Stimulated activated naive CD8-positive, alpha-beta T cell treated with anti-CD3 and anti-CD28 coated beads, Interleukin-15, amount 100 ng/mL, for 72 hours (primary cell): ENCODE measurements at regions not wholly inside any gene's neighbourhood (a gene's known extent, or its start where the extent isn't known, plus 50 kb on each side); places are given as distances from the start of the nearest gene placed in this dataset.

ENCODE experiments used
- ATAC-seq: fragments of 150-1000 bp; cut with Tn5 transposase; 2 replicates; pipeline ENCODE4 v1.10.0; 2021; ENCODE audit warnings: mild to moderate bottlenecking, moderate library complexity
- DNase-seq, 2 donors: peaks; one replicate each; pipeline ENCODE4 v3.0.0; 2021 to 2022
- H3K27ac Mint-ChIP-seq, 2 donors: one replicate each; pipeline ENCODE4 v1.8.0; 2022; ENCODE audit warnings: mild to moderate bottlenecking in 2 of 2, mixed read lengths in 2 of 2, moderate library complexity in 2 of 2
- H3K27me3 Mint-ChIP-seq: one replicate; pipeline ENCODE4 v1.8.0; 2022; ENCODE audit warnings: mixed read lengths
- H3K4me1 Mint-ChIP-seq: one replicate; pipeline ENCODE4 v1.8.0; 2022; ENCODE audit warnings: mild to moderate bottlenecking, mixed read lengths
- H3K4me3 Mint-ChIP-seq, 2 donors: one replicate each; pipeline ENCODE4 v1.8.0; 2022; ENCODE audit warnings: mild to moderate bottlenecking in 2 of 2, mixed read lengths in 2 of 2, moderate library complexity in 1 of 2
- H3K9me3 Mint-ChIP-seq, 2 donors: one replicate each; pipeline ENCODE4 v1.8.0; 2022; ENCODE audit warnings: mixed read lengths in 2 of 2

- Mint-ChIP-seq H3K27me3 (peaks cover 8% of the 10 kb centered on the region), H3K4me1 (peaks cover 5% of the 10 kb centered on the region), H3K9me3 (no peaks in the 10 kb centered on the region), H3K27ac (no peak overlapping the region), H3K4me3 (no peak overlapping the region)
- ATAC-seq = no peak
- DNase-seq = no peak
Measured at GRCh38 chr4:159432436-159432835, 329.6 kb downstream of the RAPGEF2 start.

DNA sequence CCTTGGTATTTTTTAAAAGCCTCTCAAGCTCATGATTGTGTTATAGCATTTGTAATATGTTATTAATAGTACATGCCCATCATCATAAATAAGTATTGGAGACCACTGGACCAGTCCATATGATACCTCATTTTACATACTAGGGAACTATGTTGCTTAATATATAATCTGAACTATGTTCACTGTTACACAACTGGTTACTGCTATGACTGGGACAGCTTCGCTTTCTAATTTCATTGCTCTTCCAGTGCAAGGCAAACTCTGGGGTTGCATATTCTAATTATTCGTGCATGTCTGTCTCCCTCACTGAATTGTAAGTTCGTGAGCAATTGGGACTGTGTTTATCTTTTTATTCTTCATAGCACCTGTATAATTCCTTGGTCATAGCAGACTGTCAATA lies 330.5 kb downstream of the RAPGEF2 start:
- peaks cover 5% of the 10 kb centered on the region for H3K4me1 Mint-ChIP-seq
- H3K27me3 Mint-ChIP-seq = peaks cover 8% of the 10 kb centered on the region
- H3K9me3 Mint-ChIP-seq = no peaks in the 10 kb centered on the region
- no peak overlapping the region for H3K4me3 Mint-ChIP-seq
- no peak for DNase-seq
- no peak for ATAC-seq
- peak overlapping the region in 1 of 2 donors; percentile 30 for H3K27ac Mint-ChIP-seq

DNA sequence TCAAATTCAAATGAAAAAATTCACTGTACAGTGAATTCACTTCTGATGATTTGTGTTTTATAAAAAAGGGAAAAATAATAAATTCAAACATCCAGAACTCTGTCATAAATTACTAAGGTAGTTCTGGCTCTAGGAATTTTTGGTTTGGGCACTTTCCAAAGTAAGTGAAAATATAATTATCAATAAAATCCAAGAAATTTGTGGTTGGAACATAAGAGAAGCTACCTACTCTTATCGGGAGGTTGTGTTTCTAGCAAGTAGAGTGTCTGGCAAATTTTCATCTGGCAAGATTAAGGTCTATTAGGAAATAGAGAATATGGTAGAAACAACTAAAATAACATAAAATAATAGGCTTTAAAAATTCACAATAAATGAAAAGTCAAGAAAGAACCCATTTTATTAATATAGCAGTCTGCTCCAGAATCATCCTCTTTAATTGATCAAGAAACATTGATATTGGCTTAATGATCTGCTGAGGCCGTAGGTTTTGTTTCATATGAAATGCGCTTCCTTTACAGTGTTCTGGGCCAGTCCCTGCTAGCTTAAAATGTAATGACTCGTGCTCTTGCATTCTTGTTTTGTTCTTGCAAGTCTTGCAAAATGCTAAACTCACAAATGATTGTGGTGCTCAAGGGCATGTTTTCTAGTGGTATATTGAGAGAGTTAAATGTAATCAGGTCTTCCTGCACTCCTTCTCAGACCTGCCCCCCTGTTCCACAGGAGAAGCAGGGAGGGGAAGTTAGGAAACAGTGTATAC lies 331.4 kb downstream of the RAPGEF2 start:
- DNase-seq (no peak), ATAC-seq (no peak)
- H3K27me3 Mint-ChIP-seq = peaks cover 8% of the 10 kb centered on the region
- no peak overlapping the region for H3K4me3 Mint-ChIP-seq
- no peak overlapping the region for H3K27ac Mint-ChIP-seq
- H3K4me1 Mint-ChIP-seq = peaks cover 5% of the 10 kb centered on the region
- H3K9me3 Mint-ChIP-seq = no peaks in the 10 kb centered on the region

DNA sequence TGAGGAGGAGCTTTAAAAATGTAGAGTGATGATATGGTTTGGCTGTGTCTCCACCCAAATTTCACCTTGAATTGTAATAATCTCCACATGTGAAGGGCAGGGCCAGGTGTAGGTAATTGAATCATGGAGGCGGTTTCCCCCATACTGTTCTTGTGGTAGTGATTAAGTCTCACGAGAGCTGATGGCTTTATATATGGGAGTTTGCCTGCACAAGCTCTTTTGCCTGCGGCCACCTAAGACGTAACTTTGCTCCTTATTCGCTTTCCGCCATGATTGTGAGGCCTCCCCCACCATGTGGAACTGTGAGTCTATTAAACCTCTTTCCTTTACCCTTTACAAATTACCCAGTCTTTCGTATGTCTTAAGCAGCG lies 332.0 kb downstream of the RAPGEF2 start:
- no peak overlapping the region for H3K27ac Mint-ChIP-seq
- no peak overlapping the region for H3K4me3 Mint-ChIP-seq
- peaks cover 5% of the 10 kb centered on the region for H3K4me1 Mint-ChIP-seq
- DNase-seq (no peak), ATAC-seq (no peak)
- H3K9me3 Mint-ChIP-seq = no peaks in the 10 kb centered on the region
- H3K27me3 Mint-ChIP-seq = peaks cover 8% of the 10 kb centered on the region

GRCh38 chr4:159435561-159436023 lies 332.7 kb downstream of the RAPGEF2 start:
- no peaks in the 10 kb centered on the region for H3K9me3 Mint-ChIP-seq
- no peak overlapping the region for H3K27ac Mint-ChIP-seq
- peaks cover 5% of the 10 kb centered on the region for H3K4me1 Mint-ChIP-seq
- DNase-seq (no peak), ATAC-seq (no peak)
- no peak overlapping the region for H3K4me3 Mint-ChIP-seq
- H3K27me3 Mint-ChIP-seq = peaks cover 8% of the 10 kb centered on the region

- Mint-ChIP-seq H3K27me3 (peaks cover 15% of the 10 kb centered on the region), H3K4me1 (peaks cover 5% of the 10 kb centered on the region), H3K4me3 (no peak overlapping the region), H3K9me3 (no peaks in the 10 kb centered on the region), H3K27ac (no peak overlapping the region)
- ATAC-seq (no peak), DNase-seq (no peak)
Measured at GRCh38 chr4:159443975-159444374, 341.1 kb downstream of the RAPGEF2 start.

- Mint-ChIP-seq H3K4me1 (peaks cover 5% of the 10 kb centered on the region), H3K27ac (no peak overlapping the region), H3K27me3 (peaks cover 15% of the 10 kb centered on the region), H3K4me3 (no peak overlapping the region), H3K9me3 (no peaks in the 10 kb centered on the region)
- no peak for ATAC-seq
- no peak for DNase-seq
Measured at GRCh38 chr4:159444678-159445077, 341.8 kb downstream of the RAPGEF2 start.

DNA sequence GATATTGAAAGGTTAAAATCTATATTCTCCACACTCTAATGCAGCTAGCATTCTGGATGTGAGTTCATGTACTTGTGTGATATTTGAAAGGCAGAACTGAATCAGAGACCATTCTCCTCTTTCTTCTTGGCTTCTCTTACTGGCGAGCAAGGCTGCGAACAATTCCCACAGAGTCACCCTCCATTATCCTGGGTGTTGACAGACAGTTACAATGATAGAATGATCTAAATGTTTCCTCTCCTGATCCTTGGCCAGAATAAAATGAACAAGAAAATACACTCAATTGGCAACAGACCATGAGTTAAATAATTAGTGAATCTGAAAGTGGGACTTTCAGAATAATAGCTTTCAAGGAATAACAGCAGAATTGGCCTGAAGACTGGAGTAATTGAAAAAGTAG lies 342.8 kb downstream of the RAPGEF2 start:
- H3K4me1 Mint-ChIP-seq = peaks cover 5% of the 10 kb centered on the region

DNA sequence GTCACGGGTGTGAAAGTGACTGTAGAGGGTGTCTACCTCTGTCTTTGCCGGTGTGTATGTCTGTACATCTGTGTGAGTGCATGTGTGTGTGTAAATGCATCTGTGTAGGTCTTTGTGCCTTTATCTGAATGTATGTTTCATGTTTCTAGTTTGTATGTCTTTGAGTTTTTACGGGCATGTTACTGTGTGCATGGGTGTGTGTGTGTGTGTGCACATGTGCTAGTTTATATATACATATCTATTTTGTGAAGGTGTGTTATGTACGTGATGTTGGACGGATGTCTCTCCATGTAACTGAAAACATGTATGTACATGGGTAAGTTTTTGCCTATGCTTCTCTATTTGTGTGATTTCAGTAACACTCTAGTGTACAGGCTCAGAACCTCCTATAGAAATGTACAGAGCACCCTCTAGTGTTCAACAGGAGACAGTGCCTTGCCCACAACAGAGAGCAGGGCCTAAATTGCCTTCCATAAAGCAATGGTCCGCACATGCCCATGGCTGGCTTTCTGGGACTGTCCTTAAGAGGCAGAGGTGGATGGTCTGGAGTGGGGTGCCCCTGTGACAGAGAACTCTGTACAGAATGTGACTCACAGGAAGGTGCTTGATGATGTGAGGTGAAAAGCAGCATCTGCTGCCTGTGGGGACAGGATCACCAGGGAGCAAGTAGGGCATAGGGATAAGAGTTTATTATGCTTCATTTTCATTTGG lies 343.5 kb downstream of the RAPGEF2 start:
- no peak overlapping the region for H3K27ac Mint-ChIP-seq
- peak; percentile 94 for ATAC-seq

More for the DNA sequence above, 342.8 kb downstream of the RAPGEF2 start:
- Mint-ChIP-seq H3K9me3 (no peaks in the 10 kb centered on the region), H3K27me3 (peaks cover 15% of the 10 kb centered on the region), H3K27ac (no peak overlapping the region), H3K4me3 (no peak overlapping the region)
- DNase-seq = no peak
- no peak for ATAC-seq

DNA sequence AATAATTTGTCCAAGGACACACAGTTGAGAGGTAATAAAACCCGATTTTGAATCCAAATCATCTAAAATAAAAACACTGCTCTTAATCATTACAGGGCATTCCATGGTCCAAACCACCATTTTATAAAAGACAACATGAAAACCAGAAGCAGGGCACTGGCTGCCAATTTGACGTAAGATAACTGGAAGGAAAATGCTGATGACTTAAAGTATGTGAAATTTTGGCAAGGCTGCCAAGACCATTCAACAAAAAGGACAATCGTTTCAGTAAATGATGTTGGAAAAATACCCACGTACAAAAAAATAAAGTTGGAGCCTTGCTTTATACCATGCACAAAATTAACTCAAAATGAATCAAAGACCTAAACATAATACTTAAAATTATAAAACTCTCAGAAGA lies 344.4 kb downstream of the RAPGEF2 start:
- peaks cover 15% of the 10 kb centered on the region for H3K27me3 Mint-ChIP-seq
- H3K4me3 Mint-ChIP-seq = no peak overlapping the region
- peaks cover 5% of the 10 kb centered on the region for H3K4me1 Mint-ChIP-seq
- ATAC-seq (no peak), DNase-seq (no peak)
- no peaks in the 10 kb centered on the region for H3K9me3 Mint-ChIP-seq
- no peak overlapping the region for H3K27ac Mint-ChIP-seq

More for the DNA sequence above, 343.5 kb downstream of the RAPGEF2 start:
- peak; percentile 17 to 19 for DNase-seq
- no peaks in the 10 kb centered on the region for H3K9me3 Mint-ChIP-seq
- H3K27me3 Mint-ChIP-seq = peaks cover 15% of the 10 kb centered on the region
- H3K4me3 Mint-ChIP-seq = no peak overlapping the region
- peaks cover 5% of the 10 kb centered on the region for H3K4me1 Mint-ChIP-seq

DNA sequence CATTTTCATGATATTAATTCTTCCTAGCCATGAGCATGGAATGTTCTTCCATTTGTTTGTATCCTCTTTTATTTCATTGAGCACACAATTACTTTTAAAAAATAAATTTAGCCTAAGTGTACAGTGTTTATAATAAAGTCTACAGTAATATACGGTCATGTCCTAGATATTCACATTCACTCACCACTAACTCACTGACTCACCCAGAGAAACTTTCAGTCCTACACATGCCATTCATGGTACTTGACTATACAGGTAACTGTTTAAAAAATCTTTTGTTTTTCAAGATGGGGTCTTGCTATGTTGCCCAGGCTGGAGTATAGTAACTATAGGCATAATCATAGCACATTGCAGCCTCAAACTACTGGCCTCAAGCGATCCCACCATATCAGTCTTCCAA lies 348.1 kb downstream of the RAPGEF2 start:
- DNase-seq = no peak
- Mint-ChIP-seq H3K4me3 (no peak overlapping the region), H3K27me3 (peaks cover 10% of the 10 kb centered on the region), H3K4me1 (peaks cover 5% of the 10 kb centered on the region), H3K9me3 (no peaks in the 10 kb centered on the region), H3K27ac (no peak overlapping the region)
- no peak for ATAC-seq

DNA sequence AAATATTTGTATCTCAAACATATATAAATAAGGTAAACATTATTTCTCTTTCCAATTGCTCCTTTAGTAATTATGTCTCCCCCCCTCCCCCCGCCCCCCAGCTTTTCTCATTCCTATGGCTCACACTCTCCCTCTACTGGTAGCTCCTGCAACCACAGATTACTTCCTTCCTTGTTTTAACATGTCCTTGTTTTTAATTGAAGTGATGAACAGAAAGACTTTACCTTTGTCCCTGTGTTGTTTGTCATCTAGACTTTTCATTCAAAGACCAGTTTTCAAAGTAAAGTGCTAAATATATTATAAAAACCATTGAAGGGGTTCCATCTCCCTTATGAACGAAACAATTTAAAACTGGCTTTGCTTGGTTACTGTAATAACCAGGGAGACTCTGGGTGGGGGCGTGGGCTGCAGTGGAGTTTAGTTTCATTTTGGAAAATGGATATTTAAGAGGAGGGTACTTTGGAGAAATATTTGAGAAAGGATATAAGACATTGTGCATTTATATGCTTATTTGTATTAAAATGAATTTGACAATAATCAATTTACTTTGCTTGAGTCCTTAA lies 352.9 kb downstream of the RAPGEF2 start:
- no peaks in the 10 kb centered on the region for H3K9me3 Mint-ChIP-seq
- ATAC-seq (no peak), DNase-seq (no peak)
- H3K27ac Mint-ChIP-seq = no peak overlapping the region
- H3K27me3 Mint-ChIP-seq = no peaks in the 10 kb centered on the region
- no peak overlapping the region for H3K4me3 Mint-ChIP-seq
- no peaks in the 10 kb centered on the region for H3K4me1 Mint-ChIP-seq

DNA sequence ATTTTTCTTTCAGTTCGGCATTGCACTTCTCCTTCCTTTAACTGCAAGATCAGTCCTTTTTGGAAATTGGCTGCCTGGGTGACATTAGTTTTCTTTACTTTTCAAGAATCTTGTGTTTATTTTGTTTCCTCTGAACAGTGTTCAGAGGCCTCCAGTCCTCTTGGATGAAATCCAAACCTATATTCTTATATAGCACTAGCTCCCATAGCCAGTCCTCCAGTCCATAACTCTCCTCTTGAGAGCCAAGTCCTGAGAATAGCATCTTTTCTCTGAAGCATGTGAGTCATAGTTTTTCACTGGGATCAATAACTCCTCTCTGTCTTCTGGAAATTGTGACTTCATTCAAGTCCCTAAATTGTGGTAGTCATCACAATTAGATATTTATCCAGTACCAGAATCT lies 357.5 kb downstream of the RAPGEF2 start:
- ATAC-seq (no peak), DNase-seq (no peak)
- Mint-ChIP-seq H3K4me3 (no peak overlapping the region), H3K9me3 (peaks cover 12 to 22% of the 10 kb centered on the region in 2 donors), H3K27ac (no peak overlapping the region), H3K4me1 (no peaks in the 10 kb centered on the region), H3K27me3 (peaks cover 7% of the 10 kb centered on the region)

- Mint-ChIP-seq H3K4me1 (no peaks in the 10 kb centered on the region), H3K27ac (no peak overlapping the region), H3K9me3 (peaks cover 12 to 30% of the 10 kb centered on the region in 2 donors), H3K4me3 (no peak overlapping the region), H3K27me3 (peaks cover 7% of the 10 kb centered on the region)
- ATAC-seq (no peak), DNase-seq (no peak)
Measured at GRCh38 chr4:159463235-159463634, 360.4 kb downstream of the RAPGEF2 start.

DNA sequence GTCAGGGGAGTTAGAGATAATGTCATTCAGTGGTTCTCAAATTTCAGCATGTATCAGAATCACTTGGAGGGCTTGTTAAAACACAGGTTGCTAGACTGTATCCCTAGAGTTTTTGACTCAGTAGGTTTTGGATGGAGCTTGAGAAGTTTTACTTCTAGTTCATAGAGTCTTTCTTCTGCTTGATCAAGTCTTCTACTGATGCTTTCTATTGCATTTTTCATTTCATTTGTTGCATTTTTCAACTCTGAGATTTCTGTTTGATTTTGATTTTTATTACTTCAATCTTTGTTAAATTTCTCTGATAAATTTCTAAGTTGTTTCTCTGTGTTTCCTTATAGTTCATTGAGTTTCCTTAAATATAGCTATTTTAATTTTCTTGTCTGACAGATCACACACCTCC lies 361.4 kb downstream of the RAPGEF2 start:
- Mint-ChIP-seq H3K9me3 (peaks cover 12 to 30% of the 10 kb centered on the region in 2 donors), H3K4me1 (no peaks in the 10 kb centered on the region), H3K27me3 (peaks cover 7% of the 10 kb centered on the region), H3K27ac (no peak overlapping the region), H3K4me3 (no peak overlapping the region)
- DNase-seq (no peak), ATAC-seq (no peak)

GRCh38 chr4:159476886-159477285 lies 374.0 kb downstream of the RAPGEF2 start:
- Mint-ChIP-seq H3K9me3 (no peaks in the 10 kb centered on the region), H3K27ac (no peak overlapping the region), H3K27me3 (peaks cover 7% of the 10 kb centered on the region), H3K4me1 (no peaks in the 10 kb centered on the region), H3K4me3 (no peak overlapping the region)
- no peak for ATAC-seq
- no peak for DNase-seq
